NCI-H526 (cell line): ENCODE measurements at regions not wholly inside any gene's neighbourhood (a gene's known extent, or its start where the extent isn't known, plus 50 kb on each side); places are given as distances from the start of the nearest gene placed in this dataset.
"Not testable (repeated sequence)": the region's sequence is repeated elsewhere in the genome, so short reads cannot be mapped to it uniquely, and the experiment has no call there.

Experiments used
- DNase-seq, 2 experiments: peaks; one replicate each; lab custom pipeline; 2025; lab: John Stamatoyannopoulos, UW

DNA sequence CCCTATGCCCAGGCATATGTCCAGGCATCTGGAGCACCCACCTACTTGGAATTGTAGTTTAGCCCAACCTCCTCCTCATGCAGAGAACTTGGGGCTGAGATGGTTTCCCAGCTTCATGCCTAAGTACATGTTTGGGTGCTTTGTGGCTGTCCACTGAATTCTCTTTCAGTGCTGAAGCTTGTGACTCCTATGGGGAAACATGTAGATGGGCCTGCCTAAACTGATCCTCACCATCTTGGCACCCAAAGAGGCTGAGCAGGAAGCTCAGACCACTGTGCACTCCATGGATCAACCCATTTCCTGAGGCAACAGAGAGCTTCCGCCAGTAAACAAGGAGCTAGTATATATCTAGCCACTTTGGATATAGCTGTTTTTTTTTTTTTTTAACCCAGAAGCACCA lies 2733.7 kb downstream of the PCDH7 start:
- no peak for DNase-seq

- no peak for DNase-seq
Measured at GRCh38 chr4:33465565-33465964, 2745.4 kb downstream of the PCDH7 start.

DNA sequence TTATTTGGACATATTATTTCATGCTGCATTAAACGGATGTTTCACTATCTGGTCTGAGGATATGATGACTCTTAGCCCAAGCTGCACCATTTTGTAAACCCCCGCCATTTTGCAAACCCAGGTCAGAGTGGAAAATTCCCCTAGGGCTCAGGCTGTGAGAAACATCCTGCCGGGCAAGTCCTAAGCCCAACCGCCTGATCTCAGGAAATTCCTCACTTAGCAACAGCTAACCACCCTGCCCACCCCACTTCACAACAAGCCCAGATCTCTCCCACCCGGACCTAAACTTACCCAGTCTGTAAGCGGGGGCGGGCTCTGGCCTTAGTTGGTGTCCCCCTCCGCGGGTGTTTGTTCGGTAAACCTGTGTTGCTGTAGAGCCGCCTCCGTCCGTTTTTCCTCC lies 2747.1 kb downstream of the PCDH7 start:
- no peak for DNase-seq

GRCh38 chr4:33470805-33471204 lies 2750.6 kb downstream of the PCDH7 start:
- DNase-seq: no peak

GRCh38 chr4:33477715-33478114 lies 2757.5 kb downstream of the PCDH7 start:
- DNase-seq: no peak

DNA sequence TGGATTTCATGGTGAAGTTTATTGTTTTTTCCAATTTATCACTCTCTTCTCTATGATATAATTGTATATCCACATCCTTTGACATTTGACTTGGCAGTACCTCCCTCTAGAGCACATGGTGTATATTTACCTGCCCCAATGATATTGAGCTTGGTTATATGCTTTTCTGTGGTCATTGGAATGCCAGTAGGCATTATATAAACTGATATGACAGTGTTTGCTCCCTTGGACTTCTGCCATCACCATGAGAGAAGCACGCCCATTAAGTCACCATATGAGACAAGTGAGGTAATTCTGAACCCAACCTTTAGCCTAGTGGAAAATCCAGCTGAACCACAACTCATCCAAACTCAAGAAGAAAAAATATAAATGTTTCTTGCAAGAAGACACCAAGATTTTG lies 2761.5 kb downstream of the ARAP2 start:
- DNase-seq: no peak

- no peak for DNase-seq
Measured at GRCh38 chr4:33485111-33485510, 2759.2 kb downstream of the ARAP2 start.

DNA sequence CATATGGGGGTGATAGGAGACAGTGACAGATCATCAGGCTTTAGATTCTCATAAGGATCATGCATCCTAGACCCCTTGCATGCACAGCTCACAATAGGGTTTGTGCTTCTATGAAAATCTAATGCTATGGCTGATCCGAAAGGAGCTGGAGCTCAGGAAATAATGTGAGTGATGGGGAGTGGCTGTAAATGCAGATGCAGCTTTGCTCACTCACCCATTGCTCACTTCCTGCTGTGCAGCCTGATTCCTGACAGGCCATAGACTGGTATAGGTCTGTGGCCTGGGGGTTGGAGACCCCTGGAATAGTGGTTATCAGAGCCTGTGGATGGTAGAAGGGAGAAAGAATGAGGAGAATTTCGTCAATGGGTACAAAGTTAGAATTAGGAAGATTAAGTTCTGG lies 2751.1 kb downstream of the ARAP2 start:
- no peak for DNase-seq

- DNase-seq: no peak
Measured at GRCh38 chr4:33494150-33494549, 2750.2 kb downstream of the ARAP2 start.

DNA sequence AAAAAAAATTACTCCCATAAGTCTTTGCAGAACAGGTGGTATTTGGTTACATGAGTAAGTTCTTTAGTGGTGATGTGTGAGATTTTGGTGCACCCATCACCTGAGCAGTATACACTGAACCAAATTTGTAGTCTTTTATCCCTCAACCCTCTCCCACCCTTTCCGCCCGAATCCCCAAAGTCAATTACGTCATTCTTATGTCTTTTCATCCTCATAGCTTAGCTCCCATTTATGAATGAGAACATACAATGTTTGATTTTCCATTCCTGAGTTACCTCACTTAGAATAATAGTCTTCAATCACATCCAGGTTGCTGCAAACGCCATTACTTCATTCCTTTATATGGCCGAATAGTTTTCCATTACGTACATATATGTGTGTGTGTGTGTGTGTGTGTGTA lies 2742.7 kb downstream of the ARAP2 start:
- DNase-seq: not testable (repeated sequence)

DNA sequence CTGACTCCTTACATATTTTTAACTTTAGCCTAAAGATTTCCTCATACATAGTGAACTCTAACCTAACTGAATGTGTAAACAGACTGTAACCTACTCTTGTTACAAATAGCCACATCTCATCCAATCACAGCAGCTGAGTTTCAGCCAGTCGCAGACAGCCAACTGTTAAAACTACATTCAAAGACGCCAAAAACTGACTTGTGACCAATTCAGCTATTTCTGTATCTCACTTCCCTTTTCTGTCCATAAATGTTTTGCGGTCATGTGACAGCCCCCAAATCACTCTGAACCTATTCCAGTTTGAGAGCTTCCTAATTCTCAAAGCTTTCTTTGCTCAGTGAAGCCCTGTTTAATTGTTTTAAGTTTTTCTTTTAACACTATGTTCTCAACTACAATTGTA lies 2731.9 kb downstream of the ARAP2 start:
- no peak for DNase-seq

DNA sequence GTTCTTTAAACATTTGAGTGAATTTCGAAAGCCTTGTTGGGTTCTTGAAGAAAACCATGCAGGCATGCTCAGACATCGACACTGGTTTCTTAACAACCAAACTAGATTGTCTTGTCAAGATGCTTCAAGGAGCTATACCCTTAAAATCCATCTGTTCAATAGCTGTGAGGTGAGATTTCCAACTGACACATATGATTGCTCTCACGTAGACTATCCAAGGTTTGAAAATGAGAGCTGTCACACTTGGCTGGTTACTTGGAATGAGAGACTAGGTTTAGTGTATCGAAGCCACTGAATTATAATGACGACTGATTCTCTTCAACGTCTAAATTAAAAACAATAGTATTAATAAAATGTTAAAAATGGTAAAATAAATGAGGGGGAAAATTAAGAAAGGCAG lies 2725.5 kb downstream of the ARAP2 start:
- no peak for DNase-seq

- no peak for DNase-seq
Measured at GRCh38 chr4:33532821-33533220, 2711.5 kb downstream of the ARAP2 start.

DNA sequence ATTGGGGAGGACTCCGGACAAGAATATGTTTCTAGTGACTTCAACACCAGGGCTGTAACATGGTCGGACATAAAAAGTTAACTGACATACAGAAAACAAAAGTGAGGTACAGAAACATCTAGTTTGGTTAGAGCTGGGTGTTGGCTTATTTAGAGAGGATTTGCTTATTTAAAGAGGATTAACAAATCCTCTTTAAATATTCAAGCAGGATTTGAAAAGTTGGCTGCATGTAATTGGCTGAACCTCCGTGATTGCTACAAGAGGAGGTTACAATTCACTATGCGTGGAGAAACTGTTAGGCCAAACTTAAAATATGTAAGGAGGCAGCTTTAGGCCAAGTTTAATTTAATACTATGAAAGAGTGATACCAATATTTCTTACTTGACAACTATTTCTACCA lies 2707.4 kb downstream of the ARAP2 start:
- DNase-seq: peak; percentile 34 to 39

- peak; percentile 51 to 56 for DNase-seq
Measured at GRCh38 chr4:33537527-33537926, 2706.8 kb downstream of the ARAP2 start.

GRCh38 chr4:33543941-33544450 lies 2700.3 kb downstream of the ARAP2 start:
- DNase-seq: no peak

DNA sequence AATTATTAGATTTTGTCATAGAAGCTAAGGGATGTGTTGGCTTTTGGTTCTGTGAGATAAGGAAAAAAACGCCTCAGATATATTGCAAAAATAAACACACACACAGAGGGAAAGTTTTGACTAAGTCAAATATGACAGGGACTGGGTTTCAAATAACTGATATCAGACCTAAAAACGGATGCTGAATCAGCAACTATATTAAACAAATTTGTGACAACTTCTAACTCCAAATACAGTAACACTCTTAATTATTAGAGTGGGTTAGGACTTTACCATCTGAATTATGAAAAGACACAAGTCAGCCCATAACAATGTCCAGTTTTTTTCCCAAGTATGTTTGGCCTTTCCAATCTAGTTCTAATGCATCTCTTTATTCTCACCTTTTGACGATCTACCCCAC lies 2693.1 kb downstream of the ARAP2 start:
- DNase-seq: no peak

- no peak for DNase-seq
Measured at GRCh38 chr4:33561259-33561658, 2683.1 kb downstream of the ARAP2 start.

- DNase-seq: no peak
Measured at GRCh38 chr4:33566649-33567048, 2677.7 kb downstream of the ARAP2 start.

DNA sequence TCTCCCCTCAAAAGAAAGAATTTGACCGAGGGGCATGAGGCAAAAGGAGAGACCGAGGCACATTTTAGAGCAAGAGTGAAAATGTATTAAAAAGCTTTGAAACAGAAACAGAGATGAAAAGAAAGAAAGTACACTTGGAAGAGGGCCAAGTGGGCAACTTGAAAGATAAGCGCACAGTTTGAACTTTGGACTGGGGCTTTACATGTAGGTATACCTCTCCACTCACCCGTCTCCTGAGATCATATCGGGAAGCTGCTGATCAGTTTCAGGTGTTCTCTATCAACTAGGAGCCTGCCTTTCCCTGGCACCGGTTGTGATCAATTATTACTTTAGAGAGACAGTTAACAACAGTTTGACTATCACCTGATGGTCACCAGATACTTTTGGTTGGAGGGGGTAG lies 2666.5 kb downstream of the ARAP2 start:
- no peak for DNase-seq

DNA sequence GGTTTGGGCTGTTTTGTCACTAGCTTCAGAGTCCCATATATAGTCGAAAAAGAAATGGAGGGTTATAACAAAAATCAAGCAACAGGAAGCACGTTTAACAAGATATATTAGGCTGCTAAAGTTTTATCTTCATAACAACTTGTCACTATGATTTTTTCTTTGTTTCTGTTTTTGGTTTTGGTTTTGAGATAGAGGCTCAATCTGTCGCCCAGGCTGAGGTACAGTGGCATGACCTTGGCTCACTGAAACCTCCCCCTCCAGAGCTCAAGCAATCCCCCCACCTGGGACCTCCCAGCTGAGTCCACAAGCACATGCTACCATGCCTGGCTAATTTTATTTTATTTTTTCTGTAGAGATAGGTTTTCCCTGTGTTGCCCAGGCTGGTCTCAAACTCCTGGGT lies 2664.4 kb downstream of the ARAP2 start:
- no peak for DNase-seq

GRCh38 chr4:33592701-33593100 lies 2651.6 kb downstream of the ARAP2 start:
- no peak for DNase-seq

DNA sequence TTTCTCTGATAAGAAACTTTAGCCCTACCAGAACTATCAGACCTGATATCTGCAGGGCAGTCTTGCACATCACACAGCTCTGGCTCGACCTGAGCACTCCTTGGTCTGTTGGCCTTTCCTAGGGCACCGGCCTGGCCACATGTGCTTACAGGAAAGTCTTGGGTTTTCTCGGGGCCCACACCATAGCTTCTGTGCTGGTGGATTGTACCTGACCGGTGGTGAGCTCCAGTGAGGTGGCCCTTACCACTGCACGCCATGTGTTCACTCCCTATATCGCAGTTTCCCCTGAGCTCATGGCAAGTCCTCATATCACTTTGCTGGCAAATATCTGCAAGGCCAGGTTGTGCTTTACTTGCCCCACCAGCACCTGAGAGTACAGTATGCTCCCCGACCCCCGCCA lies 2637.4 kb downstream of the ARAP2 start:
- DNase-seq: no peak

GRCh38 chr4:33616121-33616520 lies 2628.2 kb downstream of the ARAP2 start:
- DNase-seq: no peak

DNA sequence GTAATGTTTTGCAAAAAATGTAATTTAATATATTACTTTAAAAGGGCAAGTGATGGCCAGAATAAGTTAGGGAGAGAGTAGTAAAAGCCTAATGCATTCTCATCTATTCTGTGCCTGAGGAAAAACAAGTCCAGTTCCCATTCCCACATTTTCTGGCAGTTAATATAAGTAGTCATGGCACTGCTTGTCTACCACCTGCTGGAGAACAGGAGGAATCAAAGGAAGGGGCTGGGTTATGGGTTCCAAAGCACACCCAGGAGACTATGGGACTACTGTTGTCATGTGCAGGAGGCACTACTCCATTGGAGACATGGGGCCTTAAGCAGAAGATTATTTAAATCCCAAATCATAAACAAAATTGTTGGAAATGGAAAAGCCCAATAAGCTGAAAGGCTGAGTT lies 2618.6 kb downstream of the ARAP2 start:
- DNase-seq: peak; percentile 34 to 37
